ENCODE measurements at regions not wholly inside any gene's neighbourhood (a gene's known extent, or its start where the extent isn't known, plus 50 kb on each side); places are given as distances from the start of the nearest gene placed in this dataset.

GRCh38 chr12:111084158-111084557 lies 163.8 kb upstream of the MYL2 start:
- H3K27me3 ChIP-seq (ENCODE audit: control insufficient read depth, insufficient read depth) = no peaks in the 10 kb centered on the region
- DNase-seq (no peak), ATAC-seq (no peak)
- WGBS = 75% methylated on average over 4 of the region's 4 CpGs
- H3K27ac ChIP-seq (ENCODE audit: low read length) = no peak overlapping the region
- no peaks in the 10 kb centered on the region for H3K4me1 ChIP-seq (ENCODE audit: control insufficient read depth, insufficient read depth, low read length)
- no peak overlapping the region for H3K4me3 ChIP-seq (ENCODE audit: low read length)
- intact Hi-C loops (cut with DNase I) = no loop called here
- no peaks in the 10 kb centered on the region for H3K9me3 ChIP-seq (ENCODE audit: control insufficient read depth, low read length)

DNA sequence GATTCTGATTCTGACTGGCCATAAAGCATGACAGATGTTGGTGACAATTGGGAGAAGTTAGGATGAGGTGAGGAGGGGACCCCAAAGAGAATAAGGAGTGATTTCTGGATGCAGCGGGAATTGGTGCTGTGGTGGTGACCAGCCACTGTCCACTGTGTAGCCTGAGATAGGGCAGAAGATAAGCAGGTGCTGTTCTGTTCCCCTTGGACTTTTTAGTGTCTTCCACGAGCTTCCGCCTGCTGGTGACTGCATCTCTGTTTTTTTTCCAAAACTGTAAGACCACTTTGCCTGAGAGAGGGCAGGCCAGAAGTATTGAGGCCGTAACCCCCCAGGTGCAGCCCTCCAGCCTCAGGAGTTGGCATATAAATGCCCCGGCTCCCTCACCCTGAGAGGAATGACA lies 161.2 kb upstream of the MYL2 start:
- H3K4me1 ChIP-seq (ENCODE audit: control insufficient read depth, insufficient read depth, low read length) = no peaks in the 10 kb centered on the region
- H3K9me3 ChIP-seq (ENCODE audit: control insufficient read depth, low read length) = no peaks in the 10 kb centered on the region
- DNase-seq (no peak), ATAC-seq (no peak)
- H3K27ac ChIP-seq (ENCODE audit: low read length) = no peak overlapping the region
- no peaks in the 10 kb centered on the region for H3K27me3 ChIP-seq (ENCODE audit: control insufficient read depth, insufficient read depth)
- WGBS = 74% methylated on average over 5 of the region's 5 CpGs
- intact Hi-C loops (cut with DNase I) = no loop called here
- H3K4me3 ChIP-seq (ENCODE audit: low read length) = no peak overlapping the region

DNA sequence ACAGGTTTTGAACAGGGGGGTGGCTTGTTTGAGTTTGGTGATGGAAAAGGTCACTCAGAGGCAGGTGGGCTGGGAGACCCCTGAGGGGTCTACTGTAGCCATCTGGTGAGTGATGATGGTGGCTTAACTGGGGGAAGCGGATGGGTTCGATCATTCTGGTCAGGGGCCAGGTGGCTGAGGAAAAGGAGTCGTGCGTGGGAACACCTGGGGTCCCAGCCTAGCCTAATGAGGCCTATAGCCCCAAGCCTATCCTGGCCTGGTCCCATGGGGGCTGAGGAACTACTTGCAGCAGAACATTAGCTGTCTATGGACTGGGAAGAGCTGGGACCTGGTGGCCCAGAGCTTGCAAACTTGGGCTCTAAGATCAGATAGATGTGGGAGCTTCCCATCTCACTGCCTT lies 158.4 kb upstream of the MYL2 start:
- intact Hi-C loops (cut with DNase I) = no loop called here
- WGBS = 90% methylated on average over 4 of the region's 4 CpGs
- no peak for ATAC-seq
- no peak overlapping the region for H3K4me3 ChIP-seq (ENCODE audit: low read length)
- H3K27ac ChIP-seq (ENCODE audit: low read length) = no peak overlapping the region
- no peaks in the 10 kb centered on the region for H3K9me3 ChIP-seq (ENCODE audit: control insufficient read depth, low read length)
- no peaks in the 10 kb centered on the region for H3K4me1 ChIP-seq (ENCODE audit: control insufficient read depth, insufficient read depth, low read length)
- no peak for DNase-seq
- peaks cover 3% of the 10 kb centered on the region for H3K27me3 ChIP-seq (ENCODE audit: control insufficient read depth, insufficient read depth)

DNA sequence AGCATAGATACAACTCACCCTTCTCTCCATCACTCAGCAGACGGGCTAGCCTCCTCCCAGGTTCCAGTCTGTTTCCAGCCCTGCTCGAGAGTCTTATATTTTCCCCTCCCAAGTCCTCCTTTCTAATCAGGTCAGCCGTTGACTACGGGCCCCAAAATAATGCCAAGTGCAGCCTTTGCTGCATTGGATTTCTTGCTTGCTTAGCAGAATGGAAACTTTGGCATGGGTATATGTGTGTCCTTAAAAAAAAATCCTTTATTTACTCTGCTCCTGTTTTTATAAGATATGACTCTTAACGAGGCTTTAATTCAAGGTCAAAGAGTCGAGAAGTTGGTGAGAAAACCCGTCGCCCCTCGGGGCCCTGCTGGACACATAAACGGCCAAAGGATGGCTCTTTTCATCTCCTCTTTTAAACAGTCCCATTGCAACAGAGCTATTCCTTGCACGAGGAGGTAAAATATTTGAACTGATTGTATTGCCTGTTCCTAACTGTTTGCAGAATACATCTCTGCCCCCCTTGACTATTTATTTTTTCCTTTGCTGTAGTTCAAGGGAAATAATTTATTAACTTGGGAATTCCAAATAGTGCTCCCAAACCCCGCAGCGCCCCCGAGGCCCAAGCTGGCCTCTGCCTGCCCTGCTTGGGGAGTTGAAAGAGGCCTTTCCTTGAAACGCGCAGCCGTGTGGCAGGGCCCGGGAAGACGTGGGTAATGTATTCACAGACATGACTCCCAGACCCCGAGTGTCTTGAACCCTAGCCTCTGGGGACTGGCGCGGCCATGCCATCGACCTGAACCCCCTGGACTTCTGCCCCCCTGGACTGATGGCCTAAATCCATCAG lies 156.5 kb upstream of the MYL2 start:
- H3K4me3 ChIP-seq (ENCODE audit: low read length) = no peak overlapping the region
- H3K4me1 ChIP-seq (ENCODE audit: control insufficient read depth, insufficient read depth, low read length) = no peaks in the 10 kb centered on the region
- no peak overlapping the region for H3K27ac ChIP-seq (ENCODE audit: low read length)
- H3K9me3 ChIP-seq (ENCODE audit: control insufficient read depth, low read length) = no peaks in the 10 kb centered on the region
- intact Hi-C loops (cut with DNase I) = no loop called here
- DNase-seq (no peak), ATAC-seq (no peak)
- 46% methylated on average over 23 of the region's 23 CpGs for WGBS
- peaks cover 3% of the 10 kb centered on the region for H3K27me3 ChIP-seq (ENCODE audit: control insufficient read depth, insufficient read depth)

- ATAC-seq (no peak), DNase-seq (no peak)
- no peaks in the 10 kb centered on the region for H3K9me3 ChIP-seq (ENCODE audit: control insufficient read depth, low read length)
- 39% methylated on average over 1 of the region's 1 CpG for WGBS
- H3K4me3 ChIP-seq (ENCODE audit: low read length) = no peak overlapping the region
- intact Hi-C loops (cut with DNase I) = no loop called here
- H3K27me3 ChIP-seq (ENCODE audit: control insufficient read depth, insufficient read depth) = peaks cover 3% of the 10 kb centered on the region
- H3K27ac ChIP-seq (ENCODE audit: low read length) = no peak overlapping the region
- no peaks in the 10 kb centered on the region for H3K4me1 ChIP-seq (ENCODE audit: control insufficient read depth, insufficient read depth, low read length)
These were observed 155.8 kb upstream of the MYL2 start for GRCh38 chr12:111076199-111076598.

GRCh38 chr12:111074965-111075364 lies 154.6 kb upstream of the MYL2 start:
- no peak for ATAC-seq
- Histone ChIP-seq H3K9me3 (ENCODE audit: control insufficient read depth, low read length) (no peaks in the 10 kb centered on the region), H3K27me3 (ENCODE audit: control insufficient read depth, insufficient read depth) (peaks cover 3% of the 10 kb centered on the region), H3K4me1 (ENCODE audit: control insufficient read depth, insufficient read depth, low read length) (no peaks in the 10 kb centered on the region), H3K27ac (ENCODE audit: low read length) (no peak overlapping the region), H3K4me3 (ENCODE audit: low read length) (no peak overlapping the region)
- WGBS = 89% methylated on average over 10 of the region's 10 CpGs
- DNase-seq = no peak
- intact Hi-C loops (cut with DNase I) = no loop called here

DNA sequence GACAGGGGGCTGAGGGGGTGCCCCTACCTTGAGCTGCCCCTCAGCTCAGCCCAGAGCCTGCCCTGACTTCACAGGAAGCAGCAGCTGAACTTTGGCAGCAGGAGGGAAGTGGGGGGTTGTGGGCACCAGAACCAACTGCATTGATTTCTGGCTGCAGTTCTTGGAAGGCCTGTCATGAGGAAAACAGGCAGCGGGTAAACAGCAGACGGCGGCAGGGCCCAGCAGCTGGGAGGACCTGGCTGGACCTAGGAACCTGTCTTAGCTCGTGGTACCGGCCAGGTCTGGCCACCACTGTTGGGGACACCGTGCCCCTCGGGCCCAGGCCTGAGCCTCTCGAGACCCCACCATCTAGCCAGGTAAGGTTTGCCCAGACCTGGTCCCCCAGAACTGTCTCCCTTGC lies 154.2 kb upstream of the MYL2 start:
- Histone ChIP-seq H3K9me3 (ENCODE audit: control insufficient read depth, low read length) (no peaks in the 10 kb centered on the region), H3K27me3 (ENCODE audit: control insufficient read depth, insufficient read depth) (peaks cover 3% of the 10 kb centered on the region), H3K4me3 (ENCODE audit: low read length) (no peak overlapping the region), H3K4me1 (ENCODE audit: control insufficient read depth, insufficient read depth, low read length) (no peaks in the 10 kb centered on the region), H3K27ac (ENCODE audit: low read length) (no peak overlapping the region)
- ATAC-seq (peak in 1 of 2 donors; percentile 36), DNase-seq (no peak)
- intact Hi-C loops (cut with DNase I) = no loop called here
- 87% methylated on average over 8 of the region's 8 CpGs for WGBS

DNA sequence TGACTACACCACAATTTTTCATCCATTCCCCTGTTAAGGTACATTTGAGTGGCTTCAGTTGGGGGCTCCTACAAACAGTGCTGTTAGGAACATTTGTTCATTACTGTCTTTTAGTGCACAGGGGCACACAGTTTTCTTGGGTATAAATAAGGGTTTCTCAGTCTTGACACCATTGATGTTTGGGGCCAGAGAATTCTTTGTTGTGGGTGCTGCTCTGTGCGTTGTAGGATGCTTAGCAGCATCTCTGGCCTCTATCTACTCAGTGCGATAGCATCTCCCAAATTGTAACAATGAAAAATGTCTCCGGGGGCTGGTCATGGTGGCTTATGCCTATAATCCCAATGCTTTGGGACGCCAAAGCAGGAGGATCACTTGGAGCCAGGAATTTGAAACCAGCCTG lies 153.0 kb upstream of the MYL2 start:
- intact Hi-C loops (cut with DNase I) = no loop called here

DNA sequence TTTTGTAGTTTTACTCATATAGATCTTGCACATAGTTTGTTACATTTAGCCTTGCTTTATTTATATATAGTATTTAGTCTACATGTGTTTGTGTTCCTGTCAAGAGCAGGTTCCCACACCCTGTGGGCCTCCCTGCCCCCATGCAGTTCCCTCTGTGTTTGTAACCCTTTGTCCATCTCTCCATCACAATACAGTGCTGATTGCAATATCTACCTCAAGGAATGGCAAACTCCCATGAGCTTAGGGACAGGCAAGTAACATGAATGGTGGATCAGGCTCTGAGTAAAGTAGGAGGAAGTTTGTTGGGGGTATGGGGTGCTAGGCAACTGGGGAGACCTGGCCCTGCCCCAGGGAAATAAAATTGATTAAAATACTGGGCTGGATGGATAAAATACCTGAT lies 151.9 kb upstream of the MYL2 start:
- DNase-seq = no peak
- Histone ChIP-seq H3K9me3 (ENCODE audit: control insufficient read depth, low read length) (no peaks in the 10 kb centered on the region), H3K27me3 (ENCODE audit: control insufficient read depth, insufficient read depth) (peaks cover 5% of the 10 kb centered on the region), H3K4me3 (ENCODE audit: low read length) (no peak overlapping the region), H3K27ac (ENCODE audit: low read length) (no peak overlapping the region), H3K4me1 (ENCODE audit: control insufficient read depth, insufficient read depth, low read length) (no peaks in the 10 kb centered on the region)
- intact Hi-C loops (cut with DNase I) = no loop called here
- no peak for ATAC-seq

More for the DNA sequence above, 153.0 kb upstream of the MYL2 start:
- Histone ChIP-seq H3K4me1 (ENCODE audit: control insufficient read depth, insufficient read depth, low read length) (no peaks in the 10 kb centered on the region), H3K9me3 (ENCODE audit: control insufficient read depth, low read length) (no peaks in the 10 kb centered on the region), H3K4me3 (ENCODE audit: low read length) (no peak overlapping the region), H3K27me3 (ENCODE audit: control insufficient read depth, insufficient read depth) (peaks cover 5% of the 10 kb centered on the region), H3K27ac (ENCODE audit: low read length) (no peak overlapping the region)
- ATAC-seq (no peak), DNase-seq (no peak)
- 89% methylated on average over 4 of the region's 4 CpGs for WGBS

DNA sequence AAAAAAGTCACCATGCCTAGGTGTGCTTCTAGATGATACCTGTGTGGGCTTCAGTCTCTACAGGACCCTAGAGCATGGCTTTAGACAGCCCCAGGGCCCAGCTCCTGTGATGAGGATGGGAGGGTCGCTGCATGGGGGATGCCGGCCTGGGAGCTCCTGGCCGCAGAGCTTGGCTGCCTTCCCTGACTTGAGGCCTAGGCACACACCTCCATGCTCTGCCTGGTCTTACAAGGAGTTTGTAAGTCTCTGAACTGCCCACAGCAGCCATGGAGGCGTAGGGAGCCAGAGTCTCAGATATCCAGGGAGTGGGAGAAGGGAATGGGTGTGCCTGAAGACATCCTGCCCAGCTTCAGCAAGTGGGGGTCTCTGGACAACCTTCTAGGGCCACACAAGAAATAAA lies 149.5 kb upstream of the MYL2 start:
- Histone ChIP-seq H3K4me3 (ENCODE audit: low read length) (no peak overlapping the region), H3K4me1 (ENCODE audit: control insufficient read depth, insufficient read depth, low read length) (no peaks in the 10 kb centered on the region), H3K27ac (ENCODE audit: low read length) (no peak overlapping the region), H3K27me3 (ENCODE audit: control insufficient read depth, insufficient read depth) (peaks cover 2% of the 10 kb centered on the region), H3K9me3 (ENCODE audit: control insufficient read depth, low read length) (no peaks in the 10 kb centered on the region)
- no peak for DNase-seq
- intact Hi-C loops (cut with DNase I) = no loop called here
- WGBS = 85% methylated on average over 4 of the region's 4 CpGs
- no peak for ATAC-seq

GRCh38 chr12:111068290-111068689 lies 147.9 kb upstream of the MYL2 start:
- Histone ChIP-seq H3K4me3 (ENCODE audit: low read length) (no peak overlapping the region), H3K27me3 (ENCODE audit: control insufficient read depth, insufficient read depth) (peaks cover 2% of the 10 kb centered on the region), H3K9me3 (ENCODE audit: control insufficient read depth, low read length) (no peaks in the 10 kb centered on the region), H3K4me1 (ENCODE audit: control insufficient read depth, insufficient read depth, low read length) (no peaks in the 10 kb centered on the region), H3K27ac (ENCODE audit: low read length) (no peak overlapping the region)
- no peak for DNase-seq
- WGBS = 29% methylated on average over 15 of the region's 15 CpGs
- intact Hi-C loops (cut with DNase I) = no loop called here
- ATAC-seq = no peak

GRCh38 chr12:111067498-111067897 lies 147.1 kb upstream of the MYL2 start:
- DNase-seq = no peak
- Histone ChIP-seq H3K4me1 (ENCODE audit: control insufficient read depth, insufficient read depth, low read length) (no peaks in the 10 kb centered on the region), H3K4me3 (ENCODE audit: low read length) (no peak overlapping the region), H3K27ac (ENCODE audit: low read length) (no peak overlapping the region), H3K27me3 (ENCODE audit: control insufficient read depth, insufficient read depth) (peaks cover 2% of the 10 kb centered on the region), H3K9me3 (ENCODE audit: control insufficient read depth, low read length) (no peaks in the 10 kb centered on the region)
- no peak for ATAC-seq
- intact Hi-C loops (cut with DNase I) = no loop called here
- 84% methylated on average over 5 of the region's 5 CpGs for WGBS
